C4-2B (cell line): ENCODE measurements at regions not wholly inside any gene's neighbourhood (a gene's known extent, or its start where the extent isn't known, plus 50 kb on each side); places are given as distances from the start of the nearest gene placed in this dataset.

Experiments
- H3K27ac ChIP-seq: fragments of 450-650 bp; 2 replicates; pipeline ENCODE4 v1.5.1; 2017
- CTCF ChIP-seq: fragments of 450-650 bp; conservative IDR thresholded peaks from 2 replicates; pipeline ENCODE4 v1.5.1; 2017; ENCODE audit warnings: mild to moderate bottlenecking
- ZFX ChIP-seq: fragments of 450-650 bp; IDR thresholded peaks from 2 replicates; pipeline ENCODE4 v1.6.1; 2017

- H3K27ac ChIP-seq, result no peak overlapping the region
- TF ChIP-seq CTCF (no peak), ZFX (no peak)
Observed at GRCh38 chr10:108840944-108841343, 1082.4 kb downstream of the XPNPEP1 start.

DNA sequence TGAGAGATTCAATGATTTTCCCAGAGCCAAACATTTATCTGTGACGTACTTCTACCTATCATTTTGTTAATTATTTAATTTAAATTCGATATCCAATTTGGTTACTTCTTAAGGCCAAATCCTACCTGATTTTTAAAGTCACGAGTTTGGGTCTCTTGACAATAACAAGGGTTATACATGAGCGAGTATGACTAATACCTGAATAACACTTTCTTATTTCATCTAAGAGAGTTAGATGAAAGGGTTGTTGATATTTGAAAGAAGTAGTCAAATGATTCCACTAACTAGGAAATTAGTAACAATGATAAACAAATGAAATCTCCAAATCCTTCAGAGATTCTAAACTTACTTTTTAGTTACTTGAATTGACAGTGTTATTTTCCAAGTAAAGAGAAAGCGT is 1086.9 kb downstream of the XPNPEP1 start:
- H3K27ac ChIP-seq, result no peak overlapping the region

DNA sequence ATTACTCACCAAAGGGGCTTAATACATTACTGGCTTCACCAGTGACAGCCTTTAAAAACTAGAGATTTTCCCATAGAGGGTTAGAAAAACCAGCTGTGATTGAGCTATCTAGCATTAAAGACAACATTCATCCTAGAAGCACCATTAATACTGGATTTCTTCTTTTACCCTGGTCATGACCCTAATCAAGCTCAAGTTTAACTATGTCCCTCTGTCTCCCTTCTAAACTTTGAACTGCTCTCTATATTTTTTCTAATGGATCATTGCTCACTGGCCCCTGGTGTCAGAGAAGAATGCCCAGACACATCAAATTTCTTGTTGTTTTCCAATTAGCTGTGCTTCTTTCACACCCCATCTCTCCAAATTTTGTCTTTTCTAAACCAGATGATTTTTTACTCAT is 1101.3 kb downstream of the XPNPEP1 start:
- TF ChIP-seq ZFX (no peak), CTCF (no peak)
- H3K27ac ChIP-seq, result no peak overlapping the region

More for the DNA sequence above, 1086.9 kb downstream of the XPNPEP1 start:
- TF ChIP-seq CTCF, result no peak
- no peak for TF ChIP-seq ZFX

- H3K27ac ChIP-seq, result no peak overlapping the region
- TF ChIP-seq CTCF, result no peak
- no peak for TF ChIP-seq ZFX
Observed at GRCh38 chr10:108819302-108819701, 1104.0 kb downstream of the XPNPEP1 start.

- no peak overlapping the region for H3K27ac ChIP-seq
- TF ChIP-seq CTCF, result no peak
- TF ChIP-seq ZFX, result no peak
Observed at GRCh38 chr10:108817584-108817983, 1105.7 kb downstream of the XPNPEP1 start.

- TF ChIP-seq CTCF, result no peak
- no peak for TF ChIP-seq ZFX
- H3K27ac ChIP-seq, result no peak overlapping the region
Observed at GRCh38 chr10:108817135-108817534, 1106.2 kb downstream of the XPNPEP1 start.

- TF ChIP-seq ZFX (no peak), CTCF (no peak)
- no peak overlapping the region for H3K27ac ChIP-seq
Observed at GRCh38 chr10:108812906-108813305, 1110.4 kb downstream of the XPNPEP1 start.
